GM12878 (cell line): ENCODE measurements at regions not wholly inside any gene's neighbourhood (a gene's known extent, or its start where the extent isn't known, plus 50 kb on each side); places are given as distances from the start of the nearest gene placed in this dataset.

Source experiments
- ATAC-seq: fragments of 200-7000 bp; cut with Tn5 transposase; 3 replicates; pipeline ENCODE4 v1.9.1; 2020; ENCODE audit warnings: mild to moderate bottlenecking, moderate library complexity
- BruUV-seq: library from RNA; stranded (reverse); fragments of 400-500 nt; replicated peaks from 2 replicates; lab custom pipeline; 2021; lab: Mats Ljungman, UMichigan
- CTCF ChIA-PET: fragments of 300-600 bp; sonication (Branson Sonifier 250); formaldehyde crosslinking; extraction: SDS; loops from one replicate; lab custom pipeline; 2021; ENCODE audit warnings: inconsistent platforms; lab: Yijun Ruan, JAX
- POLR2A ChIA-PET: fragments of 350-600 bp; formaldehyde crosslinking; extraction: SDS; loops from one replicate; lab custom pipeline; 2021; ENCODE audit warnings: inconsistent platforms; lab: Charles Lee
- RAD21 ChIA-PET: fragments of 300-600 bp; sonication (Branson Sonifier 250); formaldehyde crosslinking; loops from one replicate; lab custom pipeline; 2023; ENCODE audit warnings: antibody characterized with exemption; ENCODE audit not compliant: unreplicated experiment; lab: Charles Lee
- SMC1A ChIA-PET: fragments of 300-600 bp; sonication (Branson Sonifier 250); formaldehyde crosslinking; loops from one replicate; lab custom pipeline; 2023; ENCODE audit not compliant: unreplicated experiment, uncharacterized antibody; lab: Charles Lee
- DNase-seq: peaks from one replicate; pipeline ENCODE4 v3.0.0-alpha.2; 2011; ENCODE audit warnings: low read depth, low spot score
- FAIRE-seq: peaks from 3 replicates; lab custom pipeline; 2011; peaks lifted over from hg19 to GRCh38; lab: Jason Lieb, UNC
- H2AFZ ChIP-seq: 2 replicates; pipeline ENCODE4 v1.6.0; 2011; ENCODE audit warnings: low read depth, low read length, control low read depth; ENCODE audit not compliant: control insufficient read depth
- H3K27ac ChIP-seq: 2 replicates; pipeline ENCODE4 v1.5.1; 2011; ENCODE audit warnings: control low read depth; ENCODE audit not compliant: control insufficient read depth, insufficient read depth
- H3K27me3 ChIP-seq, 2 experiments: replicated peaks in 1 of 2; 2 replicates each; pipeline versions ENCODE4 v1.6.0 to v1.6.1; 2011; ENCODE audit warnings: low read length in 1 of 2; ENCODE audit not compliant: control insufficient read depth in 2 of 2, insufficient read depth in 2 of 2
- H3K36me3 ChIP-seq, 2 experiments: 2 replicates each; pipeline ENCODE4 v1.5.1; 2011; ENCODE audit warnings: low read length in 1 of 2; ENCODE audit not compliant: control insufficient read depth in 2 of 2, insufficient read depth in 2 of 2
- H3K4me1 ChIP-seq: 2 replicates; pipeline ENCODE4 v1.6.1; 2011; ENCODE audit warnings: mild to moderate bottlenecking, low read length, moderate library complexity, mixed read lengths; ENCODE audit not compliant: control insufficient read depth, insufficient read depth
- H3K4me2 ChIP-seq: 2 replicates; pipeline ENCODE4 v1.6.0; 2011; ENCODE audit warnings: control low read depth; ENCODE audit not compliant: control insufficient read depth, insufficient read depth
- H3K4me3 ChIP-seq: fragments of 200-600 bp; sonication (generic); 2 replicates; pipeline ENCODE4 v1.5.1; 2016
- H3K79me2 ChIP-seq: 2 replicates; pipeline ENCODE4 v1.6.0; 2011; ENCODE audit warnings: low read length; ENCODE audit not compliant: control insufficient read depth, insufficient read depth
- H3K9ac ChIP-seq: 2 replicates; pipeline ENCODE4 v1.8.0; 2011; ENCODE audit warnings: low read length, control low read depth, mixed read lengths; ENCODE audit not compliant: control insufficient read depth, insufficient read depth
- H3K9me3 ChIP-seq: replicated peaks from 3 replicates; pipeline ENCODE4 v1.5.1; 2011; ENCODE audit warnings: mild to moderate bottlenecking, low read length; ENCODE audit not compliant: control insufficient read depth, insufficient read depth
- H4K20me1 ChIP-seq: 2 replicates; pipeline ENCODE4 v1.6.0; 2011; ENCODE audit not compliant: control insufficient read depth, insufficient read depth
- BACH1 ChIP-seq: fragments of 450-650 bp; IDR thresholded peaks from 2 replicates; pipeline ENCODE4 v1.6.1; 2017; ENCODE audit warnings: mild to moderate bottlenecking, borderline replicate concordance
- CEBPB ChIP-seq, 2 experiments: fragments of 150-350 bp in 1 of 2; IDR thresholded peaks; 2 replicates each; pipeline ENCODE4 v1.6.1; 2012 to 2014; ENCODE audit warnings: low read depth in 2 of 2, low read length in 2 of 2, borderline replicate concordance in 1 of 2, inconsistent platforms in 1 of 2
- EP300 ChIP-seq, 2 experiments: fragments of 150-350 bp in 1 of 2; IDR thresholded peaks; 2 replicates each; pipeline ENCODE4 v1.6.1; 2011 to 2012; ENCODE audit warnings: low read depth in 2 of 2, low read length in 2 of 2, borderline replicate concordance in 1 of 2, improper control_type of control experiment in 1 of 2, inconsistent platforms in 1 of 2; ENCODE audit not compliant: control insufficient read depth in 1 of 2
- FOS ChIP-seq: IDR thresholded peaks from 3 replicates; pipeline ENCODE4 v1.6.1; 2011; ENCODE audit warnings: borderline replicate concordance; ENCODE audit not compliant: insufficient read length; ENCODE audit errors: extremely low read depth
- HDAC6 ChIP-seq: fragments of 200-600 bp; sonication (generic); IDR thresholded peaks from one replicate; pipeline ENCODE4 v1.8.0; 2017; ENCODE audit warnings: antibody characterized with exemption; ENCODE audit not compliant: unreplicated experiment
- IRF4 ChIP-seq: IDR thresholded peaks from 2 replicates; pipeline ENCODE4 v1.6.1; 2011; ENCODE audit warnings: low read depth, low read length
- KDM1A ChIP-seq: fragments of 200-600 bp; sonication (generic); IDR thresholded peaks from 2 replicates; pipeline ENCODE4 v1.6.1; 2016; ENCODE audit warnings: borderline replicate concordance
- NRF1 ChIP-seq: conservative IDR thresholded peaks from 2 replicates; pipeline ENCODE4 v1.6.1; 2011; ENCODE audit warnings: mild to moderate bottlenecking, low read depth, low read length, improper control_type of control experiment
- PML ChIP-seq: IDR thresholded peaks from 2 replicates; pipeline ENCODE4 v1.6.1; 2012; ENCODE audit warnings: low read length, inconsistent platforms
- RBBP5 ChIP-seq: fragments of 200-600 bp; sonication (generic); conservative IDR thresholded peaks from 2 replicates; pipeline ENCODE4 v1.6.1; 2016
- RUNX3 ChIP-seq: IDR thresholded peaks from 2 replicates; pipeline ENCODE4 v1.6.1; 2012; ENCODE audit warnings: low read length, inconsistent platforms
- SMARCA5 ChIP-seq: fragments of 450-650 bp; IDR thresholded peaks from 2 replicates; pipeline ENCODE4 v1.6.1; 2017; ENCODE audit warnings: mild to moderate bottlenecking
- SREBF2 ChIP-seq: IDR thresholded peaks from 2 replicates; pipeline ENCODE4 v1.6.1; 2012; ENCODE audit warnings: mild to moderate bottlenecking, low read length
- SRF ChIP-seq, 2 experiments: IDR thresholded peaks; 2 replicates each; pipeline ENCODE4 v1.6.1; 2011; ENCODE audit warnings: low read depth in 2 of 2, low read length in 2 of 2, mild to moderate bottlenecking in 1 of 2, moderate library complexity in 1 of 2
- SUZ12 ChIP-seq: fragments of 200-600 bp; sonication (generic); IDR thresholded peaks from one replicate; pipeline ENCODE4 v1.6.1; 2018; ENCODE audit warnings: antibody characterized with exemption, mild to moderate bottlenecking; ENCODE audit not compliant: unreplicated experiment
- TBL1XR1 ChIP-seq: IDR thresholded peaks from 2 replicates; pipeline ENCODE4 v1.6.1; 2012; ENCODE audit warnings: low read depth, low read length, improper control_type of control experiment
- TCF12 ChIP-seq: IDR thresholded peaks from 2 replicates; pipeline ENCODE4 v1.6.1; 2011; ENCODE audit warnings: low read depth, mild to moderate bottlenecking, low read length
- YBX1 ChIP-seq: fragments of 450-650 bp; IDR thresholded peaks from 2 replicates; pipeline ENCODE4 v1.6.1; 2016; ENCODE audit warnings: antibody characterized with exemption
- ZNF622 ChIP-seq: fragments of 450-650 bp; IDR thresholded peaks from 2 replicates; pipeline ENCODE4 v1.6.1; 2017; ENCODE audit warnings: mild to moderate bottlenecking, inconsistent platforms
- WGBS: methylation state at CpG from one replicate; pipeline ENCODE4 v1.1.6; 2016; ENCODE audit warnings: low lambda C conversion rate; ENCODE audit not compliant: insufficient replicate concordance, insufficient coverage; ENCODE audit errors: missing lambda C conversion rate; 5-methylcytosine and 5-hydroxymethylcytosine counted together
- in situ Hi-C: fragments of 300-500 bp; cut with MboI; formaldehyde crosslinking; loops from 9 replicates; pipeline ENCODE4 v1.14.3; 2018; ENCODE audit warnings: mixed read lengths
- intact Hi-C: fragments of 100-400 bp; cut with micrococcal nuclease; formaldehyde crosslinking; loops from one replicate; pipeline ENCODE4 v1.14.2; 2022; ENCODE audit not compliant: unreplicated experiment
- TF ChIP-seq, protein P1 (sequence below), 3 experiments: IDR thresholded peaks in 2 of 3; conservative IDR thresholded peaks in 1 of 3; 2 replicates each; pipeline ENCODE4 v1.5.1; 2011; ENCODE audit warnings: low read depth in 3 of 3, low read length in 3 of 3, mild to moderate bottlenecking in 3 of 3, control low read depth in 2 of 3, moderate library complexity in 2 of 3, inconsistent platforms in 1 of 3, mixed read lengths in 1 of 3; ENCODE audit not compliant: control insufficient read depth in 2 of 3, insufficient read depth in 1 of 3; ENCODE audit errors: extremely low read depth in 1 of 3

DNA sequence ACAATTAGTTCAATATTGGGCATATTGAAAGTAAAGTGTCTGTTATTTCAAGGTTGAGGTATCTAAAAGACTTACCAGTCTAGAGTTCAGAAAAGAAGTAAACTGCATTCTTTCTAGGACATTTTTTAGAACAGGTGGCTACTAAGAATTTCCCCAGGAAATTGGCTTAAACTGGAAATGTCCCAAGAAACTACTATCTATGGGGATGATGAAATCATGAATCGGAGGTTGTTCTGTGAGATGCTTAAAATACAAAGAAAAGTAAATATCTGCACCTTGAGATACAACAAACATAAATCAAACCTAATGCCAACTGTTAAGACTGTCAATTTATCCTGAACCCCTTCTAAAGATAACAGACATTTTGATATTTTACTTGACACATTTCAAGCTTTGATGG lies 226.5 kb upstream of the NREP start:
- WGBS = 0% methylated on average over 1 of the region's 1 CpG
- DNase-seq = no peak
- TF ChIP-seq SREBF2 (no peak), ZNF622 (no peak), EP300 (IDR thresholded peaks at IDR 0.05; ENCODE audit: borderline replicate concordance in 1 of 2, control insufficient read depth in 1 of 2, low read depth in 2 of 2, low read length in 2 of 2) (no peak), FOS (no peak), PML (no peak), BACH1 (no peak), KDM1A (no peak), NRF1 (no peak)
- intact Hi-C loops = no loop called here
- Histone ChIP-seq H3K79me2 (no peaks in the 10 kb centered on the region), H3K9me3 (no peaks in the 10 kb centered on the region), H2AFZ (no peak overlapping the region), H3K4me1 (no peaks in the 10 kb centered on the region), H3K36me3 (no peaks in the 10 kb centered on the region), H3K9ac (no peak overlapping the region), H3K27me3 (no peaks in the 10 kb centered on the region), H3K27ac (no peak overlapping the region), H3K4me2 (no peak overlapping the region), H4K20me1 (no peaks in the 10 kb centered on the region), H3K4me3 (no peak overlapping the region)
- CTCF ChIA-PET = no interaction called here
- ATAC-seq = no peak
- RAD21 ChIA-PET = no interaction called here
- SMC1A ChIA-PET = interaction anchor here (1.1 kb wide), 1 partner anchor 14 kb away, joined by 3 read pairs; no protein-coding TSS in a partner anchor
- no TSS peak for BruUV-seq
- POLR2A ChIA-PET = interaction anchor here (1.3 kb wide), 1 partner anchor 9 kb away, joined by 3 read pairs; no protein-coding TSS in a partner anchor
- in situ Hi-C loops = no loop called here
- no peak for FAIRE-seq

DNA sequence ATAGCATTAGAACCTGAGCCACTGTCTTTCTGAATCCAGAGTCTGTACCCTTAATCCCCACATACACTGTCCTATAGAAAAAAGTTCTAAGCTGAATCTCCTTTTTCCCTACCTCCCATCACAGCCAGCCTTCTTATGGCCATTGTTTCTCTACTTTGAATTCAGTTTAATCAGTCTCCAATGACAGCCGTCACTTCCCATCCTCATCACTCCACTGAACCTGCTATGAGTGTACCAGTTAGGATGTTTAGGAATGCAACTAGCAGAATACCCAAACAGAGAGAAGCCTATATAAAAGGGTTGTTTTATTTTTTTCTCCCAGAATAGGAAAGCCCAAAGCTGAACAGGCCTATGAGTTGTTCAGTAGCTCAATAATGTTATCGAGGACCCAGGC lies 220.4 kb upstream of the NREP start:
- Histone ChIP-seq H2AFZ (no peak overlapping the region), H3K4me1 (no peaks in the 10 kb centered on the region), H3K27me3 (no peaks in the 10 kb centered on the region), H3K9ac (no peak overlapping the region), H3K79me2 (no peaks in the 10 kb centered on the region), H3K36me3 (no peaks in the 10 kb centered on the region), H3K9me3 (no peaks in the 10 kb centered on the region), H3K27ac (no peak overlapping the region), H4K20me1 (no peaks in the 10 kb centered on the region), H3K4me3 (no peak overlapping the region), H3K4me2 (no peak overlapping the region)
- intact Hi-C loops (no loop called here), in situ Hi-C loops (no loop called here)
- DNase-seq (no peak), ATAC-seq (no peak), FAIRE-seq (no peak)
- POLR2A ChIA-PET = no interaction called here
- RAD21 ChIA-PET = interaction anchor here (0.8 to 1.5 kb wide), 3 partner anchors 31 to 182 kb away, joined by 3 to 4 read pairs (median 4); no protein-coding TSS in a partner anchor
- WGBS = 67% methylated on average over 2 of the region's 2 CpGs
- CTCF ChIA-PET = no interaction called here
- SMC1A ChIA-PET = interaction anchor here (0.7 to 1.9 kb wide), 2 partner anchors 11 to 169 kb away, joined by 3 to 8 read pairs; no protein-coding TSS in a partner anchor
- no TSS peak for BruUV-seq
- TF ChIP-seq SUZ12 (no peak), TCF12 (no peak), RBBP5 (no peak), SRF (IDR thresholded peaks at IDR 0.05; ENCODE audit: low read depth in 2 of 2, low read length in 2 of 2) (no peak), YBX1 (no peak), TBL1XR1 (no peak), CEBPB (IDR thresholded peaks at IDR 0.05; ENCODE audit: borderline replicate concordance in 1 of 2, low read depth in 2 of 2, low read length in 2 of 2) (no peak), HDAC6 (no peak), RUNX3 (no peak), SMARCA5 (no peak), IRF4 (no peak)
- TF ChIP-seq, protein P1, sequence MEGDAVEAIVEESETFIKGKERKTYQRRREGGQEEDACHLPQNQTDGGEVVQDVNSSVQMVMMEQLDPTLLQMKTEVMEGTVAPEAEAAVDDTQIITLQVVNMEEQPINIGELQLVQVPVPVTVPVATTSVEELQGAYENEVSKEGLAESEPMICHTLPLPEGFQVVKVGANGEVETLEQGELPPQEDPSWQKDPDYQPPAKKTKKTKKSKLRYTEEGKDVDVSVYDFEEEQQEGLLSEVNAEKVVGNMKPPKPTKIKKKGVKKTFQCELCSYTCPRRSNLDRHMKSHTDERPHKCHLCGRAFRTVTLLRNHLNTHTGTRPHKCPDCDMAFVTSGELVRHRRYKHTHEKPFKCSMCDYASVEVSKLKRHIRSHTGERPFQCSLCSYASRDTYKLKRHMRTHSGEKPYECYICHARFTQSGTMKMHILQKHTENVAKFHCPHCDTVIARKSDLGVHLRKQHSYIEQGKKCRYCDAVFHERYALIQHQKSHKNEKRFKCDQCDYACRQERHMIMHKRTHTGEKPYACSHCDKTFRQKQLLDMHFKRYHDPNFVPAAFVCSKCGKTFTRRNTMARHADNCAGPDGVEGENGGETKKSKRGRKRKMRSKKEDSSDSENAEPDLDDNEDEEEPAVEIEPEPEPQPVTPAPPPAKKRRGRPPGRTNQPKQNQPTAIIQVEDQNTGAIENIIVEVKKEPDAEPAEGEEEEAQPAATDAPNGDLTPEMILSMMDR (IDR thresholded peaks at IDR 0.05 in 2 of 3, conservative IDR thresholded peaks at IDR 0.05 in 1 of 3; ENCODE audit: control insufficient read depth in 2 of 3, extremely low read depth in 1 of 3, insufficient read depth in 1 of 3, low read depth in 3 of 3, low read length in 3 of 3) = no peak
